ENCODE measurements at regions not wholly inside any gene's neighbourhood (a gene's known extent, or its start where the extent isn't known, plus 50 kb on each side); places are given as distances from the start of the nearest gene placed in this dataset.
A peak's percentile ranks its signal among the peaks of the same experiment; 100 is the strongest.

DNA sequence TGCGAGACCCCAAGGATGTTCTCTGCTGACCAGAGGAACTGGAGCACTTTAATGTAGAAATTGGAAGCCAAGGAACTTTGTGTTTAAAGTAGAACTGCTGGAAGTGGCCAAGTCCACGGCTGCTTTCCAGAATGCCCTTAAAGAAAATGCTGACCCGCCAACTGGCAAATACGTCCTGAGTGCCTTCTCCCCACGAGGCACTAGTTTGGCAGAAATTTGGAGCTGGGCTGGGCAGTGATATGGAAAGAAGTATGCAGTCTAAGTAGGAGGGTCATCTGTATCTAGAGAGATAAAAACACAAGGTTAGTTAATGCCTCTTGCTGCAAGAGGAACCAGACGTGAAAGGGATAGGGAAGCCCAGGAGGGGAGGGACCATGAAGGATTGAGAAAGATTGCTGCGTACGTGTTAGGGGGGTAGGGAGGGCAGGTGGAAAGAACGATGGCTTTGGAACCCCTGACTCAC, 59.3 kb upstream of the RFX8 start:
- Histone ChIP-seq H4K5ac (ENCODE audit: insufficient read length, low read depth, low read length) (peak overlapping the region; percentile 18), H3K27ac (ENCODE audit: low read depth, low read length) (peak overlapping the region; percentile 70; the same call in 1 of the 2 replicates), H2AFZ (ENCODE audit: low read length) (no peak overlapping the region), H3K79me1 (ENCODE audit: low read depth, low read length) (no peaks in the 10 kb centered on the region), H3K79me2 (ENCODE audit: control insufficient read depth in 1 of 2, insufficient read depth in 2 of 2, low read length in 2 of 2) (no peaks in the 10 kb centered on the region), H3K4me2 (ENCODE audit: insufficient read depth in 1 of 2, low read depth in 2 of 2, low read length in 2 of 2) (peak overlapping the region; percentile 4 to 50; a peak in 3 of 4 replicates), H4K91ac (replicated peaks; ENCODE audit: insufficient read length, low read length) (peak overlapping the region; percentile 96), H3K23ac (ENCODE audit: insufficient read length) (no peak overlapping the region), H3K9me3 (ENCODE audit: insufficient read depth in 2 of 2, low read depth in 1 of 2, low read length in 1 of 2) (no peaks in the 10 kb centered on the region), H3K14ac (ENCODE audit: insufficient read length) (no peak overlapping the region), H2AK5ac (ENCODE audit: low read depth, low read length) (peak overlapping the region; percentile 57; the same call in 1 of the 2 replicates), H3K9ac (replicated peaks in 1 of 4; ENCODE audit: extremely low read depth in 1 of 4, low read depth in 3 of 4, low read length in 3 of 4) (no peak overlapping the region), H3K23me2 (ENCODE audit: low read depth, low read length) (no peaks in the 10 kb centered on the region), H3K27me3 (replicated peaks in 1 of 4; ENCODE audit: control insufficient read depth in 3 of 4, extremely low read depth in 1 of 4, insufficient read depth in 3 of 4, low read length in 3 of 4) (no peaks in the 10 kb centered on the region), H2BK15ac (ENCODE audit: low read length) (no peak overlapping the region), H2BK20ac (ENCODE audit: low read length) (peak overlapping the region; percentile 62; the same call in 1 of the 2 replicates), H4K20me1 (replicated peaks in 1 of 2; ENCODE audit: control insufficient read depth in 1 of 2, insufficient read depth in 2 of 2, low read length in 2 of 2) (no peaks in the 10 kb centered on the region), H2BK120ac (replicated peaks; ENCODE audit: low read depth, low read length) (peak overlapping the region; percentile 67), H3K18ac (ENCODE audit: extremely low read depth, low read length) (peak overlapping the region; percentile 81), H3K4me3 (ENCODE audit: extremely low read depth in 1 of 4, insufficient read depth in 2 of 4, low read depth in 3 of 4, low read length in 4 of 4) (no peak overlapping the region), H3K4me1 (replicated peaks in 1 of 4; ENCODE audit: control insufficient read depth in 3 of 4, insufficient read depth in 4 of 4, low read length in 3 of 4) (peaks cover 0 to 12% (median 7%) of the 10 kb centered on the region in 4 experiments; a peak in 5 of 7 replicates), H2BK5ac (ENCODE audit: low read depth, low read length) (peak overlapping the region; percentile 86; the same call in 1 of the 2 replicates), H3K4ac (replicated peaks; ENCODE audit: insufficient read length, low read depth, low read length) (no peak overlapping the region), H2BK12ac (ENCODE audit: low read depth, low read length) (peak overlapping the region; percentile 89), H3K36me3 (ENCODE audit: control insufficient read depth in 2 of 4, insufficient read depth in 4 of 4, low read length in 3 of 4) (no peaks in the 10 kb centered on the region; a peak in 1 of 8 replicates), H3K56ac (replicated peaks; ENCODE audit: insufficient read length, low read depth, low read length) (peak overlapping the region; percentile 0), H4K8ac (ENCODE audit: extremely low read depth, insufficient read depth, low read length) (no peak overlapping the region)
- FAIRE-seq (no peak), DNase-seq (ENCODE audit: low read depth in 1 of 2, low spot score in 2 of 2) (peak in 1 of 2 experiments; percentile 49)
- POLR2A ChIA-PET (ENCODE audit: partially characterized antibody) = no interaction called here
- CTCF ChIA-PET (ENCODE audit: partially characterized antibody) = interaction anchor here (0.6 to 1.1 kb wide), 2 partner anchors 10 to 100 kb away, joined by 3 to 4 read pairs; no protein-coding TSS in a partner anchor
- WGBS, 2 experiments (ENCODE audit: extremely low coverage in 1 of 2, insufficient coverage in 1 of 2, insufficient read length in 1 of 2, insufficient replicate concordance in 2 of 2, low coverage in 1 of 2, low lambda C conversion rate in 2 of 2, missing lambda C conversion rate in 1 of 2) = 70% methylated on average over 9 of the region's 9 CpGs; no CpG with 5 or more reads in 1 of the 2 experiments
- TF ChIP-seq ASH2L (IDR thresholded peaks at IDR 0.05; ENCODE audit: low read length) = peak; percentile 38
- no peak for TF ChIP-seq NRF1 (IDR thresholded peaks at IDR 0.05; ENCODE audit: low read depth, low read length)
- TF ChIP-seq SAP30 (IDR thresholded peaks at IDR 0.05; ENCODE audit: insufficient read depth, insufficient replicate concordance, low read length) = no peak
- no peak for TF ChIP-seq CTBP2 (IDR thresholded peaks at IDR 0.05; ENCODE audit: borderline replicate concordance, insufficient read depth, insufficient read length, low read length)
- no peak for TF ChIP-seq NANOG (IDR thresholded peaks at IDR 0.05; ENCODE audit: insufficient read depth, low read depth, low read length, poor library complexity, severe bottlenecking)

Data from H1 (cell line).